Endothelial cell of umbilical vein (primary cell): ENCODE measurements at regions not wholly inside any gene's neighbourhood (a gene's known extent, or its start where the extent isn't known, plus 50 kb on each side); places are given as distances from the start of the nearest gene placed in this dataset.

Source experiments
- BruUV-seq: library from RNA; stranded (reverse); fragments of 400-500 nt; replicated peaks from 2 replicates; lab custom pipeline; 2021; lab: Mats Ljungman, UMichigan
- CTCF ChIA-PET: fragments of 300-600, 350-600 bp; sonication (Branson Sonifier 250); formaldehyde crosslinking; loops from one replicate; lab custom pipeline; 2021; ENCODE audit warnings: antibody characterized with exemption, inconsistent platforms; lab: Charles Lee
- POLR2A ChIA-PET: fragments of 300-600, 350-600 bp; sonication (Branson Sonifier 250); formaldehyde crosslinking; loops from one replicate; lab custom pipeline; 2021; ENCODE audit warnings: antibody characterized with exemption, inconsistent platforms; lab: Charles Lee
- DNase-seq: peaks from one replicate; pipeline ENCODE4 v3.0.0-alpha.2; 2011; ENCODE audit warnings: low read depth, low spot score
- FAIRE-seq: peaks from 2 replicates; lab custom pipeline; 2011; peaks lifted over from hg19 to GRCh38; lab: Jason Lieb, UNC
- H2AFZ ChIP-seq: 2 replicates; pipeline ENCODE4 v1.6.0; 2012; ENCODE audit warnings: low read depth, low read length, control low read depth, inconsistent platforms
- H3K27ac ChIP-seq: 2 replicates; pipeline ENCODE4 v1.5.1; 2011; ENCODE audit warnings: low read depth, mild to moderate bottlenecking, control low read depth, low read length, moderate library complexity; ENCODE audit not compliant: insufficient read depth
- H3K27me3 ChIP-seq, 2 experiments: 2 replicates each; pipeline versions ENCODE4 v1.6.0 to v1.6.1; 2011; ENCODE audit warnings: low read length in 2 of 2, mixed read lengths in 1 of 2; ENCODE audit not compliant: control insufficient read depth in 2 of 2, insufficient read depth in 2 of 2
- H3K36me3 ChIP-seq, 2 experiments: 2 replicates in 1 of 2; 3 replicates in 1 of 2; pipeline ENCODE4 v1.5.1; 2011; ENCODE audit warnings: low read length in 2 of 2, mild to moderate bottlenecking in 1 of 2, moderate library complexity in 1 of 2; ENCODE audit not compliant: control insufficient read depth in 2 of 2, insufficient read depth in 2 of 2; ENCODE audit errors: extremely low read depth in 1 of 2
- H3K4me1 ChIP-seq: 3 replicates; pipeline ENCODE4 v1.5.1; 2011; ENCODE audit warnings: mild to moderate bottlenecking, low read length; ENCODE audit not compliant: control insufficient read depth, insufficient read depth; ENCODE audit errors: extremely low read depth
- H3K4me2 ChIP-seq: 2 replicates; pipeline ENCODE4 v1.6.1; 2011; ENCODE audit warnings: low read length, control low read depth, mixed read lengths; ENCODE audit not compliant: insufficient read depth
- H3K4me3 ChIP-seq, 3 experiments: fragments of 200-600 bp in 1 of 3; sonication (generic), shearing (Covaris generic) in 1 of 3; replicated peaks in 1 of 3; 2 replicates each; pipeline ENCODE4 v1.5.1; 2011 to 2016; ENCODE audit warnings: control low read depth in 3 of 3, low read length in 3 of 3, mild to moderate bottlenecking in 2 of 3, inconsistent platforms in 1 of 3, low read depth in 1 of 3, moderate library complexity in 1 of 3; ENCODE audit not compliant: insufficient read depth in 1 of 3
- H3K79me2 ChIP-seq: 2 replicates; pipeline ENCODE4 v1.6.0; 2012; ENCODE audit warnings: low read length, inconsistent platforms; ENCODE audit not compliant: control insufficient read depth, insufficient read depth
- H3K9ac ChIP-seq: replicated peaks from 2 replicates; pipeline ENCODE3; 2011; ENCODE audit warnings: low read length, control low read depth; ENCODE audit not compliant: insufficient read depth; ENCODE audit errors: extremely low read depth
- H3K9me1 ChIP-seq: replicated peaks from 3 replicates; pipeline ENCODE4 v1.6.0; 2011; ENCODE audit warnings: mild to moderate bottlenecking, low read length; ENCODE audit not compliant: control insufficient read depth, insufficient read depth; ENCODE audit errors: extremely low read depth
- H3K9me3 ChIP-seq: replicated peaks from 2 replicates; pipeline ENCODE4 v1.5.1; 2012; ENCODE audit warnings: low read length, inconsistent platforms; ENCODE audit not compliant: control insufficient read depth, insufficient read depth
- H4K20me1 ChIP-seq: replicated peaks from 2 replicates; pipeline ENCODE3; 2011; ENCODE audit warnings: mild to moderate bottlenecking, low read length; ENCODE audit not compliant: control insufficient read depth, insufficient read depth; ENCODE audit errors: extremely low read depth
- EZH2 ChIP-seq: IDR thresholded peaks from 2 replicates; pipeline ENCODE4 v1.6.1; 2012; ENCODE audit warnings: borderline replicate concordance, low read depth, mild to moderate bottlenecking, moderate library complexity, low read length, inconsistent platforms; ENCODE audit not compliant: severe bottlenecking
- FOS ChIP-seq: IDR thresholded peaks from 2 replicates; pipeline ENCODE4 v1.6.1; 2011; ENCODE audit warnings: mild to moderate bottlenecking, low read length, moderate library complexity, borderline replicate concordance; ENCODE audit not compliant: insufficient read depth
- GATA2 ChIP-seq: IDR thresholded peaks from 2 replicates; pipeline ENCODE4 v1.7.0; 2011; ENCODE audit warnings: low read depth, mild to moderate bottlenecking, moderate library complexity, mixed read lengths, low read length; ENCODE audit not compliant: insufficient read length, insufficient read depth
- JUN ChIP-seq: IDR thresholded peaks from 2 replicates; pipeline ENCODE4 v1.6.1; 2011; ENCODE audit warnings: borderline replicate concordance, low read depth; ENCODE audit not compliant: insufficient read length, insufficient read depth
- MYC ChIP-seq: IDR thresholded peaks from one replicate; pipeline ENCODE4 v1.6.1; 2011; ENCODE audit warnings: mild to moderate bottlenecking, low read depth, low read length
- POLR2A ChIP-seq: IDR thresholded peaks from 2 replicates; pipeline ENCODE4 v1.6.1; 2012; ENCODE audit warnings: low read depth, mild to moderate bottlenecking, control low read depth, low read length
- POLR2AphosphoS5 ChIP-seq: IDR thresholded peaks from 2 replicates; pipeline ENCODE4 v1.6.1; 2012; ENCODE audit warnings: low read depth, mild to moderate bottlenecking, control low read depth, low read length, moderate library complexity; ENCODE audit not compliant: insufficient read depth
- dilution Hi-C: fragments of 300-500 bp; cut with MboI; formaldehyde crosslinking; loops from one replicate; pipeline ENCODE4 v1.15.0; 2019; ENCODE audit warnings: low sequenced_read_pairs; ENCODE audit not compliant: extremely low pct_ligation_motif_present
- intact Hi-C: fragments of 100-400 bp; cut with micrococcal nuclease; formaldehyde crosslinking; loops from one replicate; pipeline ENCODE4 v1.10.0; 2022
- TF ChIP-seq, protein P1 (sequence below), 2 donors: IDR thresholded peaks; 1 replicate in 1 of 2; 2 replicates in 1 of 2; pipeline ENCODE4 v1.5.1; 2011; ENCODE audit warnings: low read length in 2 of 2, mild to moderate bottlenecking in 2 of 2, moderate library complexity in 2 of 2, control low read depth in 1 of 2, inconsistent platforms in 1 of 2, low read depth in 1 of 2; ENCODE audit not compliant: insufficient read depth in 1 of 2; ENCODE audit errors: extremely low read depth in 1 of 2
- TF ChIP-seq, protein P2 (sequence below): IDR thresholded peaks from 2 replicates; pipeline ENCODE4 v1.6.1; 2011; ENCODE audit not compliant: insufficient read depth, insufficient read length

DNA sequence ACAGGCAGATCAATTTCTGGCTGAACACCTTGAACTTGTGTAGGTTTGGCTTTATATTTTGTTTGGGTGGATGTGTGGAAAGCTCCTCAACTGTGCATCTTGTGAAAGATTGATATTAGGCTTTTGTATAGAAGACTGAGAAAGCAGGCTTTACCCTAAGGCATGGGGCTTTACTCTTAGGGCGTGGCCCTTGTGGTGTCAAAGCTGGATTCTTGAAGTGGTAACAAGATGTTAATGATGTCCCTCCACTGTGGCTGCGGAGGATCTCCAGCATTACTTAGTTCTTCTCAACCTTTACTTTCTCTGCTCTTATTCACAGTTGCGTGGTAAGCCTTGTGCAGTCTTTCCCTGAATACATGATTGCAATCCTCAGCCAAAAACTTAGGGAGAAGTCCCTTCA is 54.1 kb upstream of the HECTD2 start:
- peaks cover 18 to 29% of the 10 kb centered on the region in 2 experiments for H3K27me3 ChIP-seq
- TF ChIP-seq FOS (no peak), GATA2 (no peak), POLR2AphosphoS5 (no peak), MYC (no peak), POLR2A (no peak), EZH2 (no peak), JUN (no peak)
- TF ChIP-seq, protein P1, sequence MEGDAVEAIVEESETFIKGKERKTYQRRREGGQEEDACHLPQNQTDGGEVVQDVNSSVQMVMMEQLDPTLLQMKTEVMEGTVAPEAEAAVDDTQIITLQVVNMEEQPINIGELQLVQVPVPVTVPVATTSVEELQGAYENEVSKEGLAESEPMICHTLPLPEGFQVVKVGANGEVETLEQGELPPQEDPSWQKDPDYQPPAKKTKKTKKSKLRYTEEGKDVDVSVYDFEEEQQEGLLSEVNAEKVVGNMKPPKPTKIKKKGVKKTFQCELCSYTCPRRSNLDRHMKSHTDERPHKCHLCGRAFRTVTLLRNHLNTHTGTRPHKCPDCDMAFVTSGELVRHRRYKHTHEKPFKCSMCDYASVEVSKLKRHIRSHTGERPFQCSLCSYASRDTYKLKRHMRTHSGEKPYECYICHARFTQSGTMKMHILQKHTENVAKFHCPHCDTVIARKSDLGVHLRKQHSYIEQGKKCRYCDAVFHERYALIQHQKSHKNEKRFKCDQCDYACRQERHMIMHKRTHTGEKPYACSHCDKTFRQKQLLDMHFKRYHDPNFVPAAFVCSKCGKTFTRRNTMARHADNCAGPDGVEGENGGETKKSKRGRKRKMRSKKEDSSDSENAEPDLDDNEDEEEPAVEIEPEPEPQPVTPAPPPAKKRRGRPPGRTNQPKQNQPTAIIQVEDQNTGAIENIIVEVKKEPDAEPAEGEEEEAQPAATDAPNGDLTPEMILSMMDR (IDR thresholded peaks at IDR 0.05; ENCODE audit: extremely low read depth in 1 of 2, insufficient read depth in 1 of 2, low read depth in 1 of 2, low read length in 2 of 2): no peak
- TF ChIP-seq, protein P2, sequence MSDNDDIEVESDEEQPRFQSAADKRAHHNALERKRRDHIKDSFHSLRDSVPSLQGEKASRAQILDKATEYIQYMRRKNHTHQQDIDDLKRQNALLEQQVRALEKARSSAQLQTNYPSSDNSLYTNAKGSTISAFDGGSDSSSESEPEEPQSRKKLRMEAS: no peak
- POLR2A ChIA-PET: no interaction called here
- no peak for DNase-seq
- no peaks in the 10 kb centered on the region for H3K36me3 ChIP-seq
- FAIRE-seq: no peak
- no peak overlapping the region for H3K9ac ChIP-seq
- no peaks in the 10 kb centered on the region for H3K79me2 ChIP-seq
- CTCF ChIA-PET: interaction anchor here (1.3 to 2.0 kb wide), 4 partner anchors 14 to 57 kb away, joined by 4 to 16 read pairs (median 8); no protein-coding TSS in a partner anchor
- H3K27ac ChIP-seq: no peak overlapping the region
- H2AFZ ChIP-seq: no peak overlapping the region
- H3K9me1 ChIP-seq: no peaks in the 10 kb centered on the region
- H3K4me1 ChIP-seq: peaks cover 3% of the 10 kb centered on the region
- intact Hi-C loops (no loop called here), dilution Hi-C loops (no loop called here)
- no peak overlapping the region for H3K4me3 ChIP-seq
- H3K4me2 ChIP-seq: no peak overlapping the region
- BruUV-seq: no TSS peak
- no peaks in the 10 kb centered on the region for H3K9me3 ChIP-seq
- no peaks in the 10 kb centered on the region for H4K20me1 ChIP-seq
